Osteoblast (primary cell): ENCODE measurements at regions not wholly inside any gene's neighbourhood (a gene's known extent, or its start where the extent isn't known, plus 50 kb on each side); places are given as distances from the start of the nearest gene placed in this dataset.
A peak's percentile ranks its signal among the peaks of the same experiment; 100 is the strongest.

ENCODE experiments used
- DNase-seq: peaks from one replicate; pipeline ENCODE4 v3.0.0; 2011; ENCODE audit warnings: low spot score, mixed read lengths; ENCODE audit not compliant: insufficient read length; ENCODE audit errors: missing footprints
- H2AFZ ChIP-seq: 2 replicates; pipeline ENCODE4 v1.6.0; 2011; ENCODE audit warnings: mild to moderate bottlenecking, low read length
- H3K27ac ChIP-seq: 2 replicates; pipeline ENCODE4 v1.5.1; 2011; ENCODE audit warnings: mild to moderate bottlenecking, low read depth, low read length, moderate library complexity
- H3K27me3 ChIP-seq: 2 replicates; pipeline ENCODE4 v1.6.0; 2012; ENCODE audit warnings: mild to moderate bottlenecking, control low read depth, inconsistent platforms, low read length, moderate library complexity; ENCODE audit not compliant: insufficient read depth
- H3K36me3 ChIP-seq: 2 replicates; pipeline ENCODE4 v1.5.1; 2011; ENCODE audit warnings: mild to moderate bottlenecking, low read length, control low read depth, moderate library complexity; ENCODE audit not compliant: insufficient read depth
- H3K4me1 ChIP-seq: 2 replicates; pipeline ENCODE4 v1.5.1; 2011; ENCODE audit warnings: mild to moderate bottlenecking, low read length, control low read depth, moderate library complexity; ENCODE audit not compliant: insufficient read depth
- H3K4me2 ChIP-seq: 2 replicates; pipeline ENCODE4 v1.6.0; 2011; ENCODE audit warnings: mild to moderate bottlenecking, low read length; ENCODE audit not compliant: insufficient read depth
- H3K4me3 ChIP-seq: fragments of 200-600 bp; sonication (generic); 3 replicates; pipeline ENCODE4 v1.5.1; 2012; ENCODE audit warnings: mild to moderate bottlenecking, low read length, inconsistent platforms; ENCODE audit not compliant: insufficient read depth
- H3K79me2 ChIP-seq: 2 replicates; pipeline ENCODE4 v1.6.0; 2012; ENCODE audit warnings: mild to moderate bottlenecking, low read length, control low read depth, inconsistent platforms; ENCODE audit not compliant: insufficient read depth
- H3K9me3 ChIP-seq: 2 replicates; pipeline ENCODE4 v1.5.1; 2011; ENCODE audit warnings: low read depth, low read length, control low read depth
- H4K20me1 ChIP-seq: 2 replicates; pipeline ENCODE4 v1.6.0; 2012; ENCODE audit warnings: mild to moderate bottlenecking, low read length, control low read depth; ENCODE audit not compliant: insufficient read depth
- TF ChIP-seq, protein P1 (sequence below): IDR thresholded peaks from 2 replicates; pipeline ENCODE4 v1.5.1; 2011; ENCODE audit warnings: mild to moderate bottlenecking, low read depth, low read length, moderate library complexity; ENCODE audit errors: extremely low read depth

DNA sequence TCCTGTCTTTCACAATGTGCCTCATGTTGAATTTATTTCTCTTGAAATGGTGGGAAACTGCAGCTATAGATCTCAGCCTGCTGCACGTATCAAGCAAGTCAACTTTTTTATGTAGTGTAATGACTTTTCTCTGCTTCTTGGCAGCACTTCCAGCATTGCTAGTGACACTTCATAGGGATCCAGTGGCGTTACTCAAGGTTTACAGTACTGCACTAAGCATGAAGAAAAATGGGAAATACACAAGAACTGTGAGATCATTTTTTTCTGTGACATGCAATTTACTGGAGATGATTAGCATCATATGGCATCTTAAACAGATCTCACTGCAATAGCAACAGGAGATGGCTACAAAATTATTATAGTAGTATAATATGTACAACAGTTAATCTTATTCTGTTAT, 90.9 kb downstream of the POLR1F start:
- Histone ChIP-seq H3K9me3 (no peaks in the 10 kb centered on the region), H3K4me1 (no peaks in the 10 kb centered on the region), H3K27ac (no peak overlapping the region), H3K79me2 (no peaks in the 10 kb centered on the region), H3K27me3 (no peaks in the 10 kb centered on the region), H4K20me1 (no peaks in the 10 kb centered on the region), H3K4me2 (no peak overlapping the region), H3K36me3 (no peaks in the 10 kb centered on the region), H3K4me3 (no peak overlapping the region), H2AFZ (no peak overlapping the region)
- no peak for DNase-seq
- TF ChIP-seq, protein P1, sequence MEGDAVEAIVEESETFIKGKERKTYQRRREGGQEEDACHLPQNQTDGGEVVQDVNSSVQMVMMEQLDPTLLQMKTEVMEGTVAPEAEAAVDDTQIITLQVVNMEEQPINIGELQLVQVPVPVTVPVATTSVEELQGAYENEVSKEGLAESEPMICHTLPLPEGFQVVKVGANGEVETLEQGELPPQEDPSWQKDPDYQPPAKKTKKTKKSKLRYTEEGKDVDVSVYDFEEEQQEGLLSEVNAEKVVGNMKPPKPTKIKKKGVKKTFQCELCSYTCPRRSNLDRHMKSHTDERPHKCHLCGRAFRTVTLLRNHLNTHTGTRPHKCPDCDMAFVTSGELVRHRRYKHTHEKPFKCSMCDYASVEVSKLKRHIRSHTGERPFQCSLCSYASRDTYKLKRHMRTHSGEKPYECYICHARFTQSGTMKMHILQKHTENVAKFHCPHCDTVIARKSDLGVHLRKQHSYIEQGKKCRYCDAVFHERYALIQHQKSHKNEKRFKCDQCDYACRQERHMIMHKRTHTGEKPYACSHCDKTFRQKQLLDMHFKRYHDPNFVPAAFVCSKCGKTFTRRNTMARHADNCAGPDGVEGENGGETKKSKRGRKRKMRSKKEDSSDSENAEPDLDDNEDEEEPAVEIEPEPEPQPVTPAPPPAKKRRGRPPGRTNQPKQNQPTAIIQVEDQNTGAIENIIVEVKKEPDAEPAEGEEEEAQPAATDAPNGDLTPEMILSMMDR: no peak

DNA sequence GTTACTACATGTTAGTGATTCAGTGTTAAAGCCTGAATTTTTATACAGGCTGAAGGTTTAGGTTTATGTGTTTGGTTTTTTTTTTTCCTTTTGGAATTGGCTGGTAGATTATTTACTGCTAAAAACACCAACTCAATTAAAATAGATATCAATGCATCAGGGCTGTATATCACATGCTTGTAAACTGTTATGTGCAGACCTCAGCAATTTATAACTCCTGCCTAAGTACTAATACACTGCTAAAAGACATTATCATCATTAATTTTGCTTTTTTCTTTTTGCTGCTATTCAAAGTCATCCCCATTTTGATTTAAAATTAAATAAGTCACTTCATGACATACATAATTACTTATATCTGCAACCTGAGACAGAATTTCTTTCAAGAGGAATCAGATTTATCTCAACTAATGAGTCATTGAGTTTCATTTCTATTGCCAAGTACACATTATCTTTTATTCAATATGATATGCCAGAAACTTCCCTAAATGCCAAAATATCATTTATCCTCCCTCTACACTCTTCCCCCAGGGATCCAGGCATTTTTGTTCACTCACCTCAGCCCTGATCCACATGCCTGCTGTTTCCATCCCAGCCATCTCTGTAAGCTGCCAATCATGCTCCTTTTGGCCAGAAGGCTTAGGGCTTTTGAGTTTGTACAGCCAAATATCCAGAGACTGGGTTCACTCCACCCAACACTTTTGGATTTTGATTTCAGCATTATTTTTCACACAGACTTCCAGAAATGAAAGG, 98.5 kb downstream of the POLR1F start:
- H4K20me1 ChIP-seq: no peaks in the 10 kb centered on the region
- DNase-seq: peak; percentile 44
- TF ChIP-seq, protein P1: no peak
- H3K27ac ChIP-seq: no peak overlapping the region
- H3K4me3 ChIP-seq: no peak overlapping the region
- no peaks in the 10 kb centered on the region for H3K4me1 ChIP-seq
- H3K27me3 ChIP-seq: no peaks in the 10 kb centered on the region
- H3K79me2 ChIP-seq: no peaks in the 10 kb centered on the region
- no peaks in the 10 kb centered on the region for H3K36me3 ChIP-seq
- no peaks in the 10 kb centered on the region for H3K9me3 ChIP-seq
- H3K4me2 ChIP-seq: no peak overlapping the region
- no peak overlapping the region for H2AFZ ChIP-seq

DNA sequence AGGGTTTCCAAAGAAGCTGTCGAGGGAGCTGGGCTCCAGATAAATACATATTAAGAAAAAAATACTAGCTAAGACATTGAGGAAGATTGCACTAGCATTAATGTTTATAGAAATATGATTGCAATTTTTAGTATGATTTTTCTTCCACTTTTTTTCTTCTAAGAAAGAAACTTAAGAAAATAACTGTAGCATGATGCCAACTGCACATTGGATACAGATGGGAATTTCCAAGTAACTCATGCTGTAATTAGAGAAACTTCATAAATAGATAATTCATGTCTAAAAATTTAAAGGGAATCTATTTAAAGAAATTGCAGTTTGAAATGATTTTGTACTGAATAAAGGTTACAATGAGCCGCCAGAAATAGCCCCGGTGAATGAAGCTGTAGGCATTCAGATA, 119.4 kb downstream of the POLR1F start:
- TF ChIP-seq, protein P1: no peak
- Histone ChIP-seq H3K4me2 (no peak overlapping the region), H3K27me3 (no peaks in the 10 kb centered on the region), H3K27ac (no peak overlapping the region), H3K9me3 (no peaks in the 10 kb centered on the region), H3K79me2 (no peaks in the 10 kb centered on the region), H2AFZ (no peak overlapping the region), H3K4me1 (no peaks in the 10 kb centered on the region), H3K4me3 (no peak overlapping the region), H4K20me1 (no peaks in the 10 kb centered on the region), H3K36me3 (no peaks in the 10 kb centered on the region)
- no peak for DNase-seq

DNA sequence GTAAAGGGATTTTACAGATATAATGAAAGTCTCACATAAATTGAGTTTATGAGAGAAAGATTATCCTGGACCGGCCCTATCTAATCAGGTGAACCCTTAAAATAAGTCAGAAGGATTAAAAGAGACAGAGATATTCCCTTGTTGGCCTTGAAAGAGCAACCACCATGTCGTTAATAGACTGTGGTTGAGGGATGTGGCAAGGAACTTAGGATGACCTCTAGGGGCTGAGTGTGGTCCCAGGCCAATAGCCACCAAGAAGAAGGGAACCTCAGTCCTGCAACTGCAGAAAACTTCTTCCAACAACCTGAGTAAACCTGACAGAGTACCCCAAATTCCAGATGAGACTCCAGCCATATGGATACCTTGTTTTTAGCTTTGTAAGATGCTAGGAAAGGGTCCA, 121.5 kb downstream of the POLR1F start:
- H3K4me2 ChIP-seq: no peak overlapping the region
- H2AFZ ChIP-seq: no peak overlapping the region
- H3K36me3 ChIP-seq: no peaks in the 10 kb centered on the region
- H3K9me3 ChIP-seq: no peaks in the 10 kb centered on the region
- H3K4me3 ChIP-seq: no peak overlapping the region
- no peak overlapping the region for H3K27ac ChIP-seq
- no peaks in the 10 kb centered on the region for H3K4me1 ChIP-seq
- TF ChIP-seq, protein P1: no peak
- no peaks in the 10 kb centered on the region for H4K20me1 ChIP-seq
- H3K27me3 ChIP-seq: no peaks in the 10 kb centered on the region
- no peak for DNase-seq
- no peaks in the 10 kb centered on the region for H3K79me2 ChIP-seq
